ENCODE measurements at regions not wholly inside any gene's neighbourhood (a gene's known extent, or its start where the extent isn't known, plus 50 kb on each side); places are given as distances from the start of the nearest gene placed in this dataset.
"Not testable (repeated sequence)": the region's sequence is repeated elsewhere in the genome, so short reads cannot be mapped to it uniquely, and the experiment has no call there.

- no peak for DNase-seq (ENCODE audit: low read depth)
Measured at GRCh38 chr6:16824845-16825685, 63.8 kb upstream of the ATXN1 start.

- DNase-seq (ENCODE audit: low read depth), result no peak
Measured at GRCh38 chr6:16823718-16824352, 62.6 kb upstream of the ATXN1 start.

GRCh38 chr6:16822975-16823717, 61.9 kb upstream of the ATXN1 start:
- DNase-seq (ENCODE audit: low read depth), result no peak

- no peak for DNase-seq (ENCODE audit: low read depth)
Measured at GRCh38 chr6:16822529-16822928, 61.3 kb upstream of the ATXN1 start.

GRCh38 chr6:16821834-16822264, 60.6 kb upstream of the ATXN1 start:
- DNase-seq (ENCODE audit: low read depth), result no peak

- not testable (repeated sequence) for DNase-seq (ENCODE audit: low read depth)
Measured at GRCh38 chr6:16820262-16820661, 59.0 kb upstream of the ATXN1 start.

DNA sequence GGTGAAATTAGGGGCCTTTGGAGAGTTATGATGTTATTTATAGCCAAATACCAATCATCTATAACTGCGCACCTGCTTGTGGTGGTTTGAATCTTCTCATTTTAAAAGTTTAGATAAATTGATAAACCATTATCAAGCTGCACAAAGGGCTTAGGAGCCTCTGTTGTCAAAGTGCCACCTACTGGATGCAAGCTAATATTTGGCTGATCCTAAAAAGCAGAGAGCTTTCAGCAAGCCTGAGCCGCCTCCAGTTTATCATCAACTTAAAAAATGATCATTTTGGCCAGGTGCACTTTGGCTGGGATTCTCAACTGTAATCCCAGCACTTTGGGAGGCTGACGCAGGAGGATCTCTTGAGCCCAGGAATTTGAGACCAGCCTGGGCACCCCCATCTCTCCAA, 58.5 kb upstream of the ATXN1 start:
- no peak for DNase-seq (ENCODE audit: low read depth)

GRCh38 chr6:16818992-16819626, 57.8 kb upstream of the ATXN1 start:
- DNase-seq (ENCODE audit: low read depth), result no peak

GRCh38 chr6:16817594-16817993, 56.3 kb upstream of the ATXN1 start:
- DNase-seq (ENCODE audit: low read depth), result no peak

- no peak for DNase-seq (ENCODE audit: low read depth)
Measured at GRCh38 chr6:16816891-16817290, 55.6 kb upstream of the ATXN1 start.

DNA sequence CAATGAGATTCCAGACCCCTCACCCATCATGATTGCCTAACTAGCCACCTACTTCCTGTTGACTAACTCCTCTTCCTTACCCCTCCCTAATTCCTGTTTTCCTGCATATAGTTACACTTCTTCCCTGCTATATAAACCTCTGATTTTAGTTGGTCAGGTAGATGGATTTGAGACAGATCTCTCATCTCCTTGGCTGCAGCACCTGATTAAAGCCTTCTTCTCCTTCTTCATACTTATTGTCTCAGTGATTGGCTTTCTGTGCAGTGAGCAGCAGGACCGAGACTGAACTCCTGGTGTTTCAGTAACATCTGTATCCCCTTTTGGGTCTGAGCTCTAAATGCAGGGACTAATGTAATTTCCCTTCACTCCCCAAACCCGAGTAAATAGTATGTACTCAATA, 51.7 kb upstream of the ATXN1 start:
- DNase-seq (ENCODE audit: low read depth), result no peak

- DNase-seq (ENCODE audit: low read depth), result no peak
Measured at GRCh38 chr6:16811277-16811979, 50.2 kb upstream of the ATXN1 start.
